CMK (cell line): ENCODE measurements at regions not wholly inside any gene's neighbourhood (a gene's known extent, or its start where the extent isn't known, plus 50 kb on each side); places are given as distances from the start of the nearest gene placed in this dataset.
A peak's percentile ranks its signal among the peaks of the same experiment; 100 is the strongest.

Experiments used
- DNase-seq: peaks from one replicate; pipeline ENCODE4 v3.0.0-alpha.2; 2010; ENCODE audit warnings: low read depth

- DNase-seq, result no peak
Measured at GRCh38 chr1:189336115-189337100, 1141.3 kb downstream of the BRINP3 start.

GRCh38 chr1:189349607-189350006 is 1128.1 kb downstream of the BRINP3 start:
- DNase-seq, result no peak

GRCh38 chr1:189350983-189351616 is 1126.6 kb downstream of the BRINP3 start:
- DNase-seq, result no peak

DNA sequence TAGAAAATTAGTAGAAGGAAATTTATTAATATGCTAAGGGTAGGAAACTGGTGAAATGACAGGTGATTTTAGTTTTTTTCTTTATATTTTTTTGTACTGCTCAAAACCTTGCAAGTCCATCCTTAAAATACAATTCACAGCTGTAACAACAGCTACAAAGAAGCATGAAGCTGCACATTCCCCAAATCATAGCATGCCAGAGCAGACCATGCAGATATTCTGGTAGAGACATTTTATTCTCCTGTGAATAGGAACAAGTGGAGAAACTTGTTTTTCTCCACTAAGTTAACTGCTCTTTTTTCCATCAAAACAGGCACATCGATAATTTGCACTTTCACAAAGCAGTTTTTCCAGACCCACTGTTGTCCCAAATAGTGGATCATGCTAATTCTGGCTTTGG is 1125.7 kb downstream of the BRINP3 start:
- no peak for DNase-seq

DNA sequence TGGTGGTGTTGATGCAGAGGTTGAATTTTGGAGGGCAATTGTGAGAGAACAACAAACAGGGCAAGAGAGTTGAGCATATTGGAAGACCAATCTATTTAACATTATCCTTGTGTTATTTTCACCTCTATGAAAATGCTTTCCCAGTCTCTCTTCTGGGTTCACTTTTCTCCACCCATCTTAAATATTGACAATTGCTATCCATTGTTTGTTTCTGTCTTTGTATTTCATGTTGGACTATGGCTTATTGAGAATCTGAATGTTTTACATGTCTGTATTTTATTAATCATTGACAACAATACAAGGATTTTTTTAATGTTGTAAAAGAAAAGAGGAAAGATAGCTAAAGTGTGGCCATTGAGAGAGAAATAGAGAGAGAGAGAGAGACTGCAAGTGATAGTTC is 1121.5 kb downstream of the BRINP3 start:
- DNase-seq, result no peak

DNA sequence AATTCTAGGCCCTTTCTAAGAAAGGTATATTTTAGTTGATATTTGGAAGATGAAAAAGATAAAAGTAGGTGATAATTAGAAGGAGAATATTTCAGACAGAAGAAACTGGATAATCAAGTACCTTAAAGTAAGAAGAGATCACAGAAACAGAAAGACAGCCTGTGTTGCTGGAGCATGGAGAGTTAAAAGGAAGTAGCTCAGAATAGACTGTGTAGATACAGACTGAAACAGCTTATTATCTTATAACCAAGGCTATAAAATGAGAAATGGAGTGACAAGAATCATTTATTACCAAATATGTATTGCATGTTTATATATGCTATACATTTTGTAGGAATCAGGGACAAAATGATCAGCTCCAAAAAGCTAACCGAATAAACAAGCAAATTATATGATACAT is 1120.3 kb downstream of the BRINP3 start:
- DNase-seq, result no peak

- DNase-seq, result no peak
Measured at GRCh38 chr1:189369612-189370011, 1108.1 kb downstream of the BRINP3 start.

- no peak for DNase-seq
Measured at GRCh38 chr1:189374816-189375215, 1102.8 kb downstream of the BRINP3 start.

GRCh38 chr1:189405419-189405818 is 1072.2 kb downstream of the BRINP3 start:
- DNase-seq, result no peak

DNA sequence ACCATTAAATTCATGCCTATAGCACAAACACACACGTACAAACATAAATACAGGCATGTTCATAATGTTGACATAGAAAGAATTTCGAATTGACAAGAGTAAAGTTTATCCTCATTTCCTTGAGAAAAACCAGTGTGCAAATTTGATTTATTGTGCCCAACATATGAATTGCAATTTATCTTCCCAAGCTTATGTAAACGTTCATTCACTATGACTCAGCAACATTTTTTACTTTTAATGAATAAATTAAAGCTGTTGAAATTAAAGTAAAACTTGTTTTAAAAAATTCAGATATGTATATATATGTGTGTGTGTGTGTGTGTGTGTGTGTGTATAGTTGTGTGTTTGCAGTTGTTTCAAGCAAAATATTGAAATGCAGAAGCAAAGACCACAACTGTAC is 1067.9 kb downstream of the BRINP3 start:
- DNase-seq, result no peak

DNA sequence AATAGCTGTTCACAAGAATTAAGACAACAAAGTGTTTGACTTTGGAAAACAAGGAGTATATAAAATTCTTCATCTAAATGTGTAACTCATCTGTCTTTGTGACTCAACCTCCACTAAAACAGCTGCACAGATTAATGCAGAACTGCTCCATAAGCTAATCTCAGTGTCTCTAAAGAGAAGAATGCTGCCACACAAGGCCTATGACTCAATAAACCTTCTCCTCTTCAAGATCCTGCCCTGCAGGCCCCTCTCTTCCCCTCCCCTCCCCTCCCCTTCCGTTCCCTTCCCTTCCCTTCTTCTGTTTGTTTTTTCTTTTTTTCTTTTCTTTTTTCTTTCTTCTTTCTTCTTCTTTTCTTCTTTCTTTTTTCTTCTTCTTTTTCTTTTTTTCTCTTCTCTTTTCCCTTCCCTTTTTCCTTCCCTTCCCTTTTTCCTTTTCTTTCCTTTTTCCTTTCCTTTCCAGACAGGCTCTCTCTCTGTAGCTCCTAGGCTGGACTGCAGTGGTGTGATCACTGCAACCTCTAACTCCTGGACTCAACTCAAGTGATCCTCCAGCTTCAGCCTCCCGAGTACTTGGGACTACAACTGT is 1052.8 kb downstream of the BRINP3 start:
- no peak for DNase-seq

GRCh38 chr1:189429610-189430009 is 1048.1 kb downstream of the BRINP3 start:
- DNase-seq, result peak; percentile 18

DNA sequence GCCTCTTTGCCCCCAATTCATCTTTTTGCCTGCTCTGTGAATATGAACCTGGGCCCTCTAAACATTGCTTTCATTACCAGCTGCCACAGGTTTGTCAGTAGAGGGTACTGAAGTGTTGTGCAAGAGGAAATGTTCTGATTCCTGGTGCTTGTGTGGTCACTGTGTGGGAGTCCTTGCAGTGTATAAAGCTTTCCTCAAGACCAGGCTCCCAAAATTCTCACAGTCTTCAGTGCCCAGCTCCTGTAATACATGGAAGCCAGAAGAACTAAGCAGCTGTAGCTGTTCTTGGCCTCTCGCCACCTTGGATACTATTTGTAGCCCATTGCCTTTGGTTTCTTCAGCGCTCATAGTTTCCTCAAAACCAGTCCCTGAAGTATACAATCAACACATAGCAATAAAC is 1046.2 kb downstream of the BRINP3 start:
- no peak for DNase-seq

DNA sequence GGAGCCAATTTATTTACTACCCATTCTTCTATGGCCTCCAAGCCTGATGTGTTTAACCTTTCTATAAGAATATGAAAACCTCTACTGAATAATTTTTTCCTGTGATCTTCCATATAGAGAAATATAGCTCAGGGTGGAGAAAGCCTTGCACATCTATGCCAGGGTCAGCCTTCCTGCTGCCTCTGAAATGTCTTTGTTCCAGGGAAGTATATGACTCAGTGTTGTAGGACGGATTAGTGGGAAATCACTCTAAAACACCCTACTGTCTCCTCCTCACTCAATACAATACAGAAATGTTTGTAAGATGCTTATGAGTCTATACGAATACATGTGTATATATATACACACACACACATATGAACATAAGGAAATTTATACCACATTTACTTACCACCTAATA is 1044.9 kb downstream of the BRINP3 start:
- no peak for DNase-seq

- no peak for DNase-seq
Measured at GRCh38 chr1:189434461-189434860, 1043.2 kb downstream of the BRINP3 start.

GRCh38 chr1:189435398-189435797 is 1042.3 kb downstream of the BRINP3 start:
- no peak for DNase-seq

GRCh38 chr1:189438808-189439207 is 1038.9 kb downstream of the BRINP3 start:
- DNase-seq, result no peak

DNA sequence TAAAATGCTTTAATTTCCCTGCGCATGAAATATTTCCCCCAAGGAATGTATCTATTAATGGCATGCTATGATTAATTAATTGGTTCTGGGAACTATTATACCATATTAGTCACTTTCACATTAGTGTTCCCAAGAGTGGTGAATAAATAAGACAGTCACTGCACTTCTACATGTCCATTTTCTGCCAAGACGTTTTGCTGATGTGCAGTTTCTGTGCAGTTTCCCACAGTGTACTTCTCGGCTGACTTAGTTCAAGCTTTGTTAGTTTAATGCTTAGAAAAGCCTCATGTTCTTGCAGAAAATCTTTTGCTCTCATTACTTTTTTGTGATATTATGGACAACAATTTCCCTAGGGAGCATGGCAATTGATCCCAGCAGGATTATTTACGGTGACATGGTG is 1014.5 kb downstream of the BRINP3 start:
- no peak for DNase-seq

DNA sequence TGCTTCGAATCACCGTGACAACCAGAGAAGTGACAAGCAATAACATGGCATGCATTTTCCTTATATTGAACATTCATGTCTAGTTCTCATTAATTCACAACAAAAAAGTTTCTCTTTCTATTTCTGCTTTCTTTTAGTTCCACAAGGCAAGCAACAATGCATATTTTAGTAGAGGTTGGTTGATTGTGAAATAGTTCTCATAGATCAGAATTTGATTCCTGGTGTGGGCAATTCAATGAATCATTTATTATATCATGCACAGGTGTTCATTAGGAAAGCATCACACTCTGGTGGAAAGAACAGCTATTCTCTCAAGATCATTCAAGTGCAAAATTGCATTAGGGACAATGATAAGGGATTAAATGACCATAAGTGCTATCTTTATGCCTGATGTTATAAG is 980.9 kb downstream of the BRINP3 start:
- no peak for DNase-seq

DNA sequence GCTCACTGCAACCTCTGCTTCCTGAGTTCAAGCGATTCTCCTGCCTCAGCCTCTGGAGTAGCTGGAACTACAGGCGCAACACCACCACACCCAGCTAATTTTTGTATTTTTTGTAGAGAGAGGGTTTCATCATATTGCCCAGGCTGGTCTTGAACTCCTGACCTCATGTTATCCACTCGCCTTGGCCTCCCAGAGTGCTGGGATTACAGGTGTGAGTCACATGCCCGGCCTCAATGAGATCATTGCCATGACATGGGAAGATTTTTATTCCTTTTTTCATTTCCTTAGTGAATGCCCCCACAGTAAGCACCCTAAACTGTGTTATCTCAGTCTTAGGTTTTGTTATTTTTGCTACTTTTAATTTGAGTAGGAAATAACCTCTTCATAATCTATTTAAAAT is 977.9 kb downstream of the BRINP3 start:
- DNase-seq, result no peak

DNA sequence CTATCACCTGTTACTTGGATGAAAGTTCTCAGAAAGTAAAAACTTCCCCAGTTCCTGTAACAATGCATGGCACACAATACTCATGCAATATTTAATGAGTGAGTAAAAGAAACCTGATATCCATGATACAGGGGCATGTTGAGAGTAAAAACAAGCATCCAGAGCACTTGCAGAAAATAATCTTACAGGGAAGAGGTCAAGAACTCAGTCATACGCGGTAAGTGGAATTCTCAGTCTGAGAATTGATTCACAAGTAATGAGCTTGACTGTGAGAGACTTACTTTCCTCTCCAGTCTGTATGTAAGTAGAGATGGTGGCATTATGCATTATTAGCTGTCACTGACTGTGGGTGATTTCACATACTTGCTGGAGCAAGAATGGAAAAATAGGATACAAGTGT is 976.9 kb downstream of the BRINP3 start:
- no peak for DNase-seq

DNA sequence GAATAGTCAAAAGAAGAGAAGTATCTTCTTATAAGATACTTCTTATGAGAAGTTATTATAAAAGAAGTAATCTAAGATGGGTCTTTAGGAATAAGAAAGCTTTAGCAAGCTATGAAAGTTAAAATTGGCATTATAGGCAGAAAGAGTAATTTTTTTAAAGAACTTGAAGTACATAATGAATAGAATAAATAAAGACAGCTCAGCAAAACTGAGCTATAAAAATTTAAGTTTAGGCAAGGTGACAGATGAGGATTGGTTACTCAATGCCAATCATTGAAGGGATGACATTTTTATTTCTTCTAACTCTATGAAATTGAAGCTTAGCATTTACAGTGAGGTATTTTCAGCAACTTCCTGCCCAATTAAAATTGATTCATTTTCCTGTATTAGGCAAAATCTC is 966.8 kb downstream of the BRINP3 start:
- DNase-seq, result no peak

DNA sequence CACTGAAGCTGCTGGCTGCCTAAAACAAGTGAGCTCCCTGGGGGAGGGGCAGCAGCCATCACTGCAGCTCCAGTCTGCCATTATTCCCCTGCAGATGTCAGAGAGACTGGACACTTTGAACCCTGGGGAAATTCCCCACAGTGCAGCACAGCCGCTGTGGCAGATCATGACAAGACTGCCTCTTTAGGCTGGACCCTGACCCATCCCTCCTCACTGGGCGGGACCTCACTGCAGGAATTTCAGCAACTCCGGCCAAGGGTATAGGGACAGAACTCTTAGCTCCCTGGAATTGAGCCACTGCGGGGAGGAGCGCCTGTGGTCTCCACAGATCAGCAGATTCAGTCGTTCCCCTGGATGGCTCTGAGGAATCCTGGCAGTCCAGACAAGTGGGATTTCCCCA is 964.6 kb downstream of the BRINP3 start:
- no peak for DNase-seq
